Sciatic nerve (tissue), 2 donors: ENCODE measurements at regions not wholly inside any gene's neighbourhood (a gene's known extent, or its start where the extent isn't known, plus 50 kb on each side); places are given as distances from the start of the nearest gene placed in this dataset.
"Not testable (repeated sequence)": the region's sequence is repeated elsewhere in the genome, so short reads cannot be mapped to it uniquely, and the experiment has no call there.

Source experiments
- ATAC-seq: fragments of 200-7000 bp; cut with Tn5 transposase; one replicate; pipeline ENCODE4 v1.9.1; 2020; ENCODE audit warnings: mild to moderate bottlenecking, moderate library complexity
- DNase-seq: peaks from one replicate; pipeline ENCODE4 v3.0.0-alpha.2; 2020; ENCODE audit warnings: low spot score
- intact Hi-C: fragments of 100-400 bp; cut with DNase I; formaldehyde crosslinking; loops from one replicate; pipeline ENCODE4 v1.14.2; 2022
- donor health status: DM: no; HTN: no; CAD: no.
- donor health status: DM: no; HTN: no; CAD: no.

DNA sequence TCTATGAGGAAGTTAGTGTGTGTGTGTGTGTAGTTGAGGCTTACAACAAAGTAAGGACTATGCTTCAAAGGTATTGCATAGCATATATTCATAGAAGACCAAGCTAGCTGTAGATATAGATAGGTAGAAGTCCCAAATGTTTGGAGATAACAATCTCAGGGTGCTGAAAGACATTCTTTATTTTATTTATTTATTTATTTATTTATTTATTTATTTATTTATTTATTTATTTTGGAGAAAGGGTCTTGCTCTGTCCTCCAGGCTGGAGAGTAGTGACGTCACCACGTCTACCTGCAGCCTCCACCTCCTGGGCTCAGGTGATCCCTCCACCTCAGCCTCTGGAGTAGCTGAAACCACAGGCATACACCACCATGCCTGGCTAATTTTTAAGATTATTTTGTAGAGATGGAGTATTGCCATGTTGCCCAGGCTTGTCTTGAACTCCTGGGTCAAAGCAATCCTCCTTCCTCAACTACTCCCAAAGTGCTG is 284.6 kb upstream of the KIF2B start:
- intact Hi-C loops: no loop called here
- ATAC-seq (no peak), DNase-seq (no peak)

DNA sequence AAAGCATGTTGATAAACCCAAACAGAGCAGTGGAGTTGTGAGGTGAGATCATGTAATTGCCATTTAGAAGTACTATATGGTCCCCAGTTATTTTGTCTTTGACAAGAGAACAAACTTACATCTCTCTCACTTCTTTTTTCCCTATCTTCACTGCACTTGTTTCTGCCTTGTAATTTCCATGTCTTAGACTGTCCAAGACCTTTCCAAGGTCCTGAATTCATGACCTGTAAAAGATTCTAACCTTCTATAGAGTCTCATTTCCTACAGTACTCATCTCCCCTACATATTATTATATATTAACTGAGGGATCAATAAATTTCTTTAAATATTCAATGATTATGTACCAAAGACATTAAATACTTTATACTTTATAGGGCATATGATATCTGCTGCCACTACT is 295.3 kb upstream of the KIF2B start:
- DNase-seq: no peak
- intact Hi-C loops: no loop called here
- no peak for ATAC-seq

DNA sequence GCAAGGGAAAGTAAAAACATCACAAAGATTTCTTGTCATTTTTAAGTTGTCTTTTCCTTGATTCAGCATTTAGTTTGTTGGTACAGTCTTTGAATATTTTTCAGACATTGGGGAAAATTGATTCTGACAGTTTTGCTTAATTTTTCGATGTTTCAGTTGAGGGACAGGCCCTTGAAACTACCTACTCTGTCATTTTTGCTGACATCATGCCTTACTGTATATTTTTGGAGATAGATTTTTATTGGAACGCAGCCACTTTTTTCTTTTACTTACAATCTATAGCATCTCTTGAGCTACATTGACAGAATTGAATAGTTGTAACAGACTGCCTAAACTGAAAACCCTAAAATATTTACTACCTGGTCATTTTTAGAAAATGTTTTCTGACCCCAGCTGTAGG is 297.1 kb upstream of the KIF2B start:
- DNase-seq (no peak), ATAC-seq (no peak)
- intact Hi-C loops: no loop called here

DNA sequence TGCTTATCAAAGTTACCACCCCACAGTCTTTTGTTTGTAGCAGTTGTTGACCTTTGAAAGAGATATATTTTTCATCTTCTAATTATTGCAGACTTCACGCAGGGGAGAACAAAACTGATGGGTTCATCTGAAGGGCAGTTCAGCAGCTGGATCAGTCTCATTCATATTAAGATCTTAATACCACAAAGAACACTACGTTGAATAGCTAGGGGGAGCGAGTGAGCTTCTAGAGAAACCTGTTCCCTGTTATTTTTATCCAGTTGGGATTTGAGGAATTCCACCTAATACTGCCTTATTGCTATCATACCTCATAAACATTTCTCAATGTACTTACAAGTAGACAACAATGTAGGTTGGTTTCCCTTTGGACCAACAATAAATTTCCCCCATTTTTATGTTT is 306.1 kb upstream of the KIF2B start:
- ATAC-seq (no peak), DNase-seq (no peak)
- intact Hi-C loops: no loop called here

DNA sequence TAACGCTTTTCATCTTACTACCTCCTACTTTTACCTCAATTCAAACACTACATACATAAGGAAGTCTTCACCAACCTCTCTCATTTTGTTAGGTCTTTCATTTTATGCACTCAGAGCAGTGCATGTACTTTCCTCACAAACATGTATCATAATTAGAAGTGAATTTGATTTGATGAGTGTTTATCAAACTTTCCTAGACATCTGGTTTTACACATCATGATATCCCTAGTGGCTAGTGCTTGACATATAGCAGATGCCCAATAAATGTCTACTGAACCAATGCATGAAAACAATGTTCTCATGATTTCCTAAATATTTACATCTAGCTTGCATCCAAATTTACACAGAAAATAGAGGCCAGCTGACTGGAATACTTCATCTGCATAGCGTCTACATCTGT is 323.4 kb upstream of the KIF2B start:
- intact Hi-C loops: no loop called here
- DNase-seq: no peak
- no peak for ATAC-seq

DNA sequence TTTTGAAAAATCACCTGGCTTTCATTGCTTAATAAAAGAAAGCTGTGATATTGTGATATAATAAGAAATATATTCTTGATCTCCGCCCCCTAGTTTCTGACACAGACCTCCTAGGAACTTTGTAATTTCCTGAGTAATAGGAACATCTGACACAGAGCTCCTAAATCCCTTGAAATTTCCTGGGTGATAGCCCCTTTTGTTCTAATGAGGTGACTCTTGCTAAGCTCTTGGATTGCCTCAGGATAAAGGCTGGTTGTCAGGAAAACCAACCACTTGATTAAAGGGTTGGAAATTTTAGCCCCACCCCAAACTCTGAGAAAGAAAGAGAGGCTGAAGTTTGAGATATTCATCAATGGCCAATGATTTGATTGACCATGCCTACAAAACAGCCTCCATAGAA is 326.4 kb upstream of the KIF2B start:
- intact Hi-C loops: no loop called here
- DNase-seq: no peak
- ATAC-seq: no peak

DNA sequence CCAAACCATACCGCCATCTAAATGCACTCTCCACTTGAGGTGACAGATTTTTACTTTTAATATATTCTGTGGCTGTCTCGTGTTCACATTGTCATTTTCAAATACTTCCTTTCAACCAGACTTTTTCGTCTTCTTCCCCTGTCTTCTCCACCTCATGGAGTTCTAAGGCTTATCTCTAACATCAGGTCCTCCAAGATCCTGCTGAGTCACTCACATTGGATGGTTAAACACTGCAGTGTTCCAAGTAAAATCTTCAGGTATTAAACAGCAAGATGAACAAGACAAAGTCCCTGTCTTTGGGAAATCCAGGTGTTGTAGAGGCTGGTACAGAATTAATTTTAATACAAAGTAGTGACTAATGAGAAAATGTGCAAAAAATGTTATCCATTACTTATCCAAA is 330.2 kb upstream of the KIF2B start:
- intact Hi-C loops: no loop called here
- no peak for DNase-seq
- no peak for ATAC-seq

DNA sequence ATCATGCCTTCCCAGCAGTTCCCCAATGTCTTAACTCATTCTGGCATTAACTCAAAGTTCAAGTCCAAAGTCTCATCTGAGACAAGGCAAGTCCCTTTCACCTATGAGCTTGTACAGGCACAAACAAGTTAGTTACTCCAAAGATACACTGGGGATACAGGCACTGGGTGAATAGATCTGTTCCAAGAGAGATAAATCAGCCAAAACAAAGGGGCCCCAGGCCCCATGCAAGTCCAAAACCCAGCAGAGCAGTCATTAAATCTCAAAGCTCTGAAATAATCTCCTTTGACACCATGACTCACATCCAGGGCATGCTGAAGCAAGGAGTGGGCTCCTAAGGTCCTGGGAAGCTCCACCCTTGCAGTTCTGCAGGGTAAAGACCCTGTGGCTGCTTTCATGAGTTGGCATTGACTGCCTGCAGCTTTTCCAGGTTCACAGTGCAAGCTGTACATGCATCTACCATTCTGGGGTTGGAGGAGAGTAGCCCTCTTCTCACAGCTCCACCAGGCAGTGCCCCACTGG is 332.2 kb upstream of the KIF2B start:
- ATAC-seq: no peak
- intact Hi-C loops: no loop called here
- DNase-seq: no peak

DNA sequence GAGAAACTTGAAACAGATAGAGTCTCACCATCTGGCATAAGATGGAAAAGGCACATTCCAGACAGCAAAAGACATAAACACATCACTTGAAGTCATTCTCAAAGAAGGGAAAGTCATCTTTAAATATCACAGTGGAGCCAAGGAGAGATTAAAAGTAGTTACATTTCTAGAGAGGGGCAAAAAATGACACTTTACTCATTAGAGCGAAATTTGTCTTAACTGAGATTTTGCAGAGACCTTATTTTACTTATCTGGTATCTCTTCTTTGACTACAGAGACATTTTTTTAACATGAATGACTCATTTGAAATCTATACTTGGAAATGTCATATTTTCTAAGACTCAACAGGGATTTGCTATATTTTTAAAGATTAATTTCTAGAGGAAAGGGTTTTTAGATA is 339.0 kb upstream of the KIF2B start:
- no peak for DNase-seq
- intact Hi-C loops: no loop called here
- ATAC-seq: no peak

DNA sequence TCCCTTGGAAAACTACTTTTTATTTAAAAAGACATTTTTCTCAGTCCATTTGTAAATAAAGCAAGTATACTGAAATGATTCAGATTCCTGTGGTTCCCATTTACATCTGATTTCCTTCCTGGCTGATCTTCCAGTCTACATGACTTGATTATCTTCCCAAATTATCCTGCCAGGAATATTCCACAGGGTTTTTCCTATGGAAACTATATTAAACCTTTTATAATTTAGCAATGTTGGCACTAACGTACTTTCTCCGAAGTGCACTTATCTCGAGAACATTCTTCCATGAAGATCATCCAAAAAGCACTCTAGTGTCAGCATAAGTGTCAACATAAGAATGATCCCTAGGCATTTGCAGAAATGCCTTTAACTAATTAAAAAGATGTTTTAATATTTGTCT is 347.7 kb upstream of the KIF2B start:
- ATAC-seq: no peak
- intact Hi-C loops: no loop called here
- no peak for DNase-seq

DNA sequence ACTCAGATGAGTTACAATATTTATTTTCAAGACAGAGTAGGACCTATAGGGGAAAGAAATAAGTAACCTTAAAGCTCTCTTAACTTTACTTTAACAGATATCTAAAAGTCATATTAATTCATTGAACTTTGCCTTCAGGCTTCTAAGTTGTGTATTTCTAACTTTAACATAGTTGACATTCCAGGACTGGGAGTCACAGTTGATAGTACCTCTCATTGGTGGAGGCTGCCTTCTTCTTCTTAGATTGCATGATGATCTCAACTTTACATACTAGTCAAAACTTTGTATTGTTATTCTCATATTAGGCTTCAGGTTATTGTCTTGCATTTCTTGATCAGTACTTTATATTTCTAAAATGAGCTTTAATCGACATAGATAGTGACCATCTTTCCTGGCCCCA is 350.1 kb upstream of the KIF2B start:
- DNase-seq: no peak
- intact Hi-C loops: no loop called here
- no peak for ATAC-seq

DNA sequence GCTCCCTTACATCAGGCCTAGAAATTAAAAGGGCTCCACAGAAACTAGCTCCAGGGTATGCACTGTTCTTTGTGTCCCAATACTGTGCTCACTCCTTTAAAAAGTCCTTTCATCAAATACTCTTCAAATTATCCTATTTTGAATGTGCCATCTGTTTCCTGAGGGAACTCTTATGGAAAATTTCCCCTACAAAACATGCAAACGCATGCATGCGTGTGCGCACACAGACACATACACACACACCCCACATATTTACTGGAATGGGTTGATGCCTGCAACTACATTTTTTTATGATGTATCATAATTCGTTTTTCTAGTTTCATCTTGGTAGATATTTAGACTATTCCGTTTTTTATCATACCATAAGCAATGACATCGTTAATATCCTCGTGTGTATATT is 351.2 kb upstream of the KIF2B start:
- ATAC-seq (no peak), DNase-seq (no peak)
- intact Hi-C loops: no loop called here

DNA sequence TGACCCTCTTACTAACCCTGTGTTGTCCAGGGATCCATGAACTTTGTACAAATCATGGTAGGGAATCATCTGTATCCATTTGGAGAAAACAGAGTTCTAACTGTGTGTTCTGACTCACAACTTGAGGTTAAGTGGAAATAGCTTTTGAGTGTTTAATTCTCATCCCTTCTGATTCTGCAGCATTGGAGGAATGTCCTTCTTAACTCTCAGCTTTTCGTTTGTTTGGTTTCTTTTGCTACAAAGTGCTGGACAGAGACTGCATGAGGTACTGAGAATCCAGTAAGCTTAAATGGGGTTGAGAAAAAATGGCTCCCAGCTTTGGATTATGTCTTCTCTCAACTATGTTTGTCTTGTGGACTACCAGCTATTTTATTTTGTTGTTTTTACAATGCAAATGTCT is 352.1 kb upstream of the KIF2B start:
- DNase-seq (no peak), ATAC-seq (no peak)
- intact Hi-C loops: no loop called here

DNA sequence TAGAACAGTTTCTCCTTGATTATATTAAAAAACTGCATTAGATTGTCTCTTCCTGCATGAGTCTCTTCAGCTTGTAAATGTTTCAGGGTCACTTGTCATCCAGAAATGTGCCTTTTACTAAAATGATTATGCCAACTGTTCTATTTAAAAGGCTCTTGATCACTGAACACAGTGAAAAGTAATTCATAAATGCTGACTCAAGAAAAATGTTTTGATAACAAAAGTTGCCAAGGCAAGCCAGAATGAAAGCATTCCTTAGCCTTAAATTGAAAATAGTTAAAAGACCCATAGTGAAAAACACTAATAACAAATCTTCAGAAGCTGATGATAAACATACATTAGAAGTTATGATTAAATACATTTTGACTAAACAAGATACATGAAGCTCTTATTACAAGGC is 356.0 kb upstream of the KIF2B start:
- intact Hi-C loops: no loop called here
- DNase-seq (no peak), ATAC-seq (no peak)

DNA sequence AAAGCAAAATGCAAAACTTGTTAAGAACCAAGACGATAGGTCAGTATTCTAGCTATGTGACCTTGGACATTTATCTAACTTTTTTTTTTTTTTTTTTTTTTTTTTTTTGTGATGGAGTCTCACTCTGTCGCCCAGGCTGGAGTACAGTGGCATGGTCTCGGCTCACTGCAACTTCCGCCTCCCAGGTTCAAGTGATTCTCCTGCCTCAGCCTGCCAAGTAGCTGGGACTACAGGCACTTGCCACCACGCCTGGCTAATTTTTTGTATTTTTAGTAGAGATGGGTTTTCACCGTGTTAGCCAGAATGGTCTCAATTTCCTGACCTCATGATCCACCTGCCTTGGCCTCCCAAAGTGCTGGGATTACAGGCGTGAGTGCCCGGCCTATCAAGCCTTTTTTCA is 358.3 kb upstream of the KIF2B start:
- ATAC-seq, DNase-seq, intact Hi-C loops: not testable (repeated sequence)

DNA sequence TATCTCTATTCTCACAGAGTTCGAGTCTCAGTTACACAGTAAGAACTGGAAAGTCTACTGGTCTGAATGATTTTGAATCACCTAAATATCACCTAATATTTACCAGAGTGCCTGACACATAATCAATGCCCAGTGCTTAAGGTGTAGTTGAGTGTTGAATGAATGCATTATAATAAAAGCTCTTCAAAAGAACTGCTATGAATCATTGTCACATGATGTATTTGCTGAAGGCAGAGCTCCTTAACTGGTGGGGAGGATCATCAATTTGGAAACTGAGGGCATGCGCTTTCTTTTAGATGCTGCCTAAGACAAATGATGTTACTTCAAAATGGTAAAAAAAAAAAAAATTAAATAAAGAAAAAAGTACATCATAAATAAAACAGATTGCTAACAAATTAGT is 359.4 kb upstream of the KIF2B start:
- no peak for DNase-seq
- intact Hi-C loops: no loop called here
- no peak for ATAC-seq

DNA sequence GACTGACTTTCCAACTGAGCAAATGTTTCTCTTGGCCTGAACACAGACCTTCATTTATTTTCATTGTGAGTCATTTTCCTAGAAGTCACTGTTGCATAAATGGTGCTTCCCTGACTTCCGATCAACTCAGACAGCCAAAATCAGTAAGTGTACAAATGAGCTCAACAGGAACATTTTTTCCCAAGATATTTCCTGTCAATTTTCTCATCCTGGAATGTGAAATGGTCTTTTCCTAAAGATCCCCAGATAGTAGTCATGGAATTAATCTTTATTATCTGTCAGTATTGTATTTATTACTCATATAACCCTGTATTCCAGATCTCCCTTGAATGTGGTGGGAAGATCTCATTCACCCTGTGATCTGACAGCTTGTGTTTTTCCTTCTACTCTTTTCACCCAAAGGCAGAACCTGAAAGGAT is 360.3 kb upstream of the KIF2B start:
- no peak for DNase-seq
- intact Hi-C loops: no loop called here
- no peak for ATAC-seq

DNA sequence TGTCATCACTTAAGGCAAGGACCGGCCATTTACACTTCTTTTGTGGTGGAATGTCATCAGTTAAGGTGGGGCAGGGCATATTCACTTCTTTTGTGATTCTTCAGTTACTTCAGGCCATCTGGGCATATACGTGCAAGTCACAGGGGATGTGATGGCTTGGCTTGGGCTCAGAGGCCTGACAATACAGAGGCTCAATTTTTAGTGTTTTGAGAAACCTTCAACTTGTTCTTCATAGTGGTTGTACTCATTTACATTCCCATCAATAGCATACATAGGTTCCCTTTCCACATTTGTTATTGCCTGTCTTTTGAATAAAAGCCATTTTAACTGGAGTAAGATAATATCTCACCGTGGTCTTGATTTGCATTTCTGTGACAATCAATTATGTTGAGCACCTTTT is 366.8 kb upstream of the KIF2B start:
- intact Hi-C loops, ATAC-seq, DNase-seq: not testable (repeated sequence)

DNA sequence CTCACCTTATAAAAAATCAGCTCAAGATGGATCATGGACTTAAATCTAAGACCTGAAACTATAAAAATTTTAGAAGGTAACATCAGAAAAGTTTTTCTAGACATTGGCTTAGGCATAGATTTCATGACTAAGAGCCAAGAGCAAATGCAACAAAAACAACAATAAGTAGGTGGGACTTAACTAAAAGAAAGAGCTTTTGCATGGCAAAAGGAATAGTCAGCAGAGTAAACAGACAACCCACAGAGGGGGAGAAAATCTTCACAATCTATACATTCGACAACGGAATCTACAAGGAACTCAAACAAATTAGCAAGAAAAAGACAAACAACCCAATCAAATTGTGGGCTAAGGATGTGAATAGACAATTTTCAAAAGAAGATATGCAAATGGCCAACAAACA is 368.4 kb upstream of the KIF2B start:
- no peak for DNase-seq
- intact Hi-C loops: no loop called here
- no peak for ATAC-seq

DNA sequence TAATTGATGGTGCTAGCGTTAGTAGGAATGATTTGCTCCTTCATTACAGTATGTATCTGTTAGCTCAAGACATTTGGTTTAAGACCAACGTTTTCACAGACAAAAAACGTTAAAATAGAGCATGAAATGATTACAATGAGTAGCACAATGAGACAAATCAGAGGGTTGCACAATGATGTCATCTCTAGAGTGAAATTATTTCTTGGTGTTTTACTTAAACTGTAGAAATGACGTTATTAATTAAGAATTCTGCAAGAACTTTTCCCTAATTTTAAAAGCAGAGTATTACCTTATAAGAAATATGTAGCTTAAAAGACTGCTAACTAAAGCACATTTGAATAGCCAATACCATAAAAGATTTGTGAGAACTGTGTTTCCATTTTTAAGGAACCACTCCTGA is 373.4 kb upstream of the KIF2B start:
- intact Hi-C loops: no loop called here
- ATAC-seq: no peak
- DNase-seq: no peak

DNA sequence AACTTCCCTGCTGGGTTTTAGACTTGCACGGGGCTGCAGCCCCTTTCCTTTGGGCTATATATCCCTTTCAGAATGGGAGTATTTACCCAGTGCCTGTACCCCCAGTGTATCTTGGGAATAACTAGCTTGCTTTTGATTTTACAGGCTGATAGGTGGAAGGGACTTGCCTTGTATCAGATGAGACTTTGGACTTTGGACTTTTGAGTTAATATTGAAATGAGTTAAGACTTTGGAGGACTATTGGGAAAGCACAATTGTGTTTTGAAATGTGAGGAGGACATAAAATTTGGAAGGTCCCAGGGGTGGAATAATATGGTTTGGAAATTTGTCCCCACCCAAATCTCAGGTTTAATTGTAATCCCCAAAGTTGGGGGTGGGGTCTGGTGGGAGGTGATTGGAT is 393.8 kb upstream of the KIF2B start:
- no peak for ATAC-seq
- intact Hi-C loops: no loop called here
- no peak for DNase-seq

DNA sequence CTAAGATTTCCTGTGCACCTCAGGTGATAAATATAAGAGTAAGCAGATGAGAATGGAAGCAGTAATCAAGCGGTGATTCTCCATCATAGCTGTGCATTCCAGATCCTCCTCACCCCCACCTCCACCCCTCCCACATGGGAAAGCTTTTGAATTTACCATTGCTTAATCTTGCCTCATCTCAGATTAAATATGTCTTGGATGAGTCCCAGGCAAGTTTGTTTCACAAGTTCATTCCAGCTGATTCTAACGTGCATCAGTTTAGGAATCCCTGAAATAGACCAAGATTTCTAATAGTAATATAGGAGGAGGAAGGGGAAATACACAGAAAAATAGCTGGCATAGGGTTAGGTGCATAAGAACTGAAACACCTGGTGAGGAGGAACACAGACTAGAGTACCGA is 396.2 kb upstream of the KIF2B start:
- ATAC-seq: no peak
- DNase-seq: no peak
- intact Hi-C loops: no loop called here
